HG03521 (cell line): ENCODE measurements at regions not wholly inside any gene's neighbourhood (a gene's known extent, or its start where the extent isn't known, plus 50 kb on each side); places are given as distances from the start of the nearest gene placed in this dataset.
"Not testable (repeated sequence)": the region's sequence is repeated elsewhere in the genome, so short reads cannot be mapped to it uniquely, and the experiment has no call there.

Experiments
- ATAC-seq: cut with Tn5 transposase; IDR thresholded peaks from one replicate; pipeline ENCODE4 v1.9.1; 2021; ENCODE audit warnings: mild to moderate bottlenecking, moderate library complexity; ENCODE audit not compliant: unreplicated experiment

DNA sequence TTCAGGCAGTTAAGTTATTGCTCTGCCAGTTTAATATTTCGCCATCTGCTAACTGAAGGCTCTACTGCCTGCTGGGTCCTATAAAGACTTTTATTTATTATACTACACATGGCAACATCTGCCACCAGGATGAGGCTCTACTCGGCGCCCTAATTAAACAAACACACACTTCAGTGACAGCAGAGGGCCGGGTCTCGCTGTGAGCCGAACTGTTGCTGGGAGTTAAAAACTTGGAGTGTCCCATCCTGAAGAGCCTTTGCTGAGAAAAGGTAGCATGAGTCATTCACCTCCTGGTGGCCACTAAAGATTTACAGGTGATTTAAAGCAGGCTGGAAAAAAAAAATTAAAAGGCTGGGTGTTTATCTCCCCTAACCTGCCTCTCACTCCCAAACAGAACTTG, 183.7 kb downstream of the NPIPA8 start:
- ATAC-seq: not testable (repeated sequence)

DNA sequence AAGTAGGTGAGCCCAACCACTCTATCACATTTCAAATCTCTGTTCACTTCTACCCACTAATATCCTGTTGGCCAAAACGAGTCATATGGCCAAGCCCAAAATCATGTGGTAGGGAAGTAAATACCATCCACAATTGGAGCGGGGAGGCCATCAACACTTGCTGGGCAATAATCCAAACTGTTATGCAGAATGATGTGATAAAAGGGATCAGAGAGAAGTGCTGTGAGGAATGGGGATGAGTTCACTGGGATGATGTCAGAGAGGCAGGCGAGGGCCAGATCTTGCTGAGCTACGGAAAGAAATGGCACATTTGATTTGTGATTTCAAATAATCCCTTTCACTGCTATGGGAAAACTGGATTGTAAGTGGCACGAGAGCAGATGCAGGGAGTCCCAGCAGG, 188.4 kb downstream of the NPIPA8 start:
- not testable (repeated sequence) for ATAC-seq

DNA sequence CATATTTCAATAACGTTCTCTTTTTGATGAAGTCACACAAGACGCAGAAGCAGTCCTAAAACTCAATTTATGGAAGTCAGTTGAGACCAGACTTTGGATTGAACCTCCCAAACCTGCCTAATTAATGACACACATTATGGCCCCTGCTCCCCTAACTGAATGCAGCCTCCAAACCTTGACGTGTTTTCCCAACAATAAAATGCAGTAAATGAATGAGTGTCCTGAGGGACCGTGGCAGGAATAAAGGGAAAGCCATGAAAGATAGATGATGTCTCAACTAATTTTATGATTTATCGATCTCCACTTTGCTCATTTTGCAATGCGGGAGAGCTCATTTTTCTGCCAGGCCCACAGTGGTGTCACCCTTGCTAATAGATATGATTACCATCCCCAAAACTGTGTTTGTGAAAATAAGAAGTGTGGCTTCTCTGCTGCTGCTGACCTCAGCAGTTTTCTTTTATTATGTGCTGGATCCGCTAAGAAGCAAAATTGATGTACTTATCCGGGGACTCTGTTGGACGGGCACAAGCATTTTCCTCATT, 189.9 kb downstream of the NPIPA8 start:
- ATAC-seq: not testable (repeated sequence)

DNA sequence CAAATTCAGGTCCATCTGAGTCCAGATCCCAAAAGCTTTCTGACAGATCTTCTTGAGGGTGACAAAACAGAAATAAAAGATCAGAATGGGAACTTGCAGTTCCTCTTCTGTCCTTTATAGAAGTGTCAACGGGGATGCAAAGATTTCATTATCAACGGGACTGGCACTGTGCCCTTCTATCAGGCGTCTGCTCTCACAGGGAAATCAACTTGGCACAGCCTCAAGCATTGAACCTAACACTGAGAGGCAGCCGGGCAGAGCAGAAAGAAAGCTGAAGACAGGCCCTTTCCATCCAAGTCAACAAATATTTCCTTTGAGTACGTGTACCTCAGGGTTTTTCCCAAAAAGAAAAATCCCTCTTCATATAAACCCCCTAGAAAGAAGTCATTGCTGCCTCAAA, 194.5 kb downstream of the NPIPA8 start:
- ATAC-seq: not testable (repeated sequence)

DNA sequence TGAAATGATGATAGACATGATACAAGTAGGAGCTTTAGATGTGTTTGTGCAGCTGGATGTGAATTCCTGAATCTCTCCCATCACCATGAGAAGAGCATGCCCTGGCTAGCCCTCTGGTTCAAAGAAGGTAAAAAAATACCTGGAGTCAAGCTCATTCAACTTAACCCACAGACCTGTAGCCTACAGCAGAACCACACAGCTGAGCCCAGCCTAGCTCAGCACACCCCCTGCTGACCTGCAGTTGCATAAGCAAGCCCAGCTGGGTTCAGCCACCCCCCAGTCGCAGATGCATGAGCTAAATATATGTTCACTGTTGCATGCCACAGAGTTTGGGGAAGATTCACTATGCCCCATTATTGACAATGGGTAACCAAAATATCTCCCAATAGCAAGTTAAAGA, 200.2 kb downstream of the NPIPA8 start:
- not testable (repeated sequence) for ATAC-seq

DNA sequence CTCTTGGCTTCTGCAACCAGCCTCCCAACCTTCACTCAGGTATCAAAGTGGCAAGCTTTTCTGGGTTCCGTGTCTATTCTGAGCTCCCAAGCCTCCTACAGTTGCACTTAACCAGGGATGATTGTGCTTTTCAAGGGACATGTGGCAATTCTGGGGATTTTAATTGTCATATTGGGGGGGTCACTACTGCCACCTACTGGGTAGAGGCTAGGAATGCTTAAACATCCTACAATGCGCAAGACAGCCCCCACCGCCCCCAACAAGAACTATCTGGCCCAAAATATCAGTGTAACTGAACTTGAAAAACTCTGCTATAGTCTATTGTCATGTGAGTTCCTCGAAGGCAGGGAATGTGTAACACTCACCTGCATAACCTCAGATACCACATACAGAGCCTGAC, 201.5 kb downstream of the NPIPA8 start:
- not testable (repeated sequence) for ATAC-seq

DNA sequence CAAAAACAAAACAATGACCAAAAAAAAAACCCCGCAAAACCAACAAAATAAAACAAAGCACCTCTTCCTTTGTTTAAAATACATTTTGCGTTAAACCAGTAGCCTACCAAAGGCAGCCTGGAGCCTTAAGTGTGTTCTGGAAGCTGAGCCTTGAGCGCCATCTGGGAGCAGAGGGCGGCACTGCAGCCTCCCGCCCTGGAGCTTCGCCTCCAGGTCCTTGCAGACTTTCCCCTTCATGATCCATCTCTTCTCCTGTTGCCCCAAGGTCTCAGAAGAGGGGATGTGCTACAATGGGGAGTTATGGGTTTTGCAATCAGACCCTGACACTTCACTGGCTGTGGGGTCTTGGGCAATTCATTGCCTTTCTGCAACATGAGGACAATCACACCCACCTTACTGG, 204.9 kb downstream of the NPIPA8 start:
- ATAC-seq: not testable (repeated sequence)

DNA sequence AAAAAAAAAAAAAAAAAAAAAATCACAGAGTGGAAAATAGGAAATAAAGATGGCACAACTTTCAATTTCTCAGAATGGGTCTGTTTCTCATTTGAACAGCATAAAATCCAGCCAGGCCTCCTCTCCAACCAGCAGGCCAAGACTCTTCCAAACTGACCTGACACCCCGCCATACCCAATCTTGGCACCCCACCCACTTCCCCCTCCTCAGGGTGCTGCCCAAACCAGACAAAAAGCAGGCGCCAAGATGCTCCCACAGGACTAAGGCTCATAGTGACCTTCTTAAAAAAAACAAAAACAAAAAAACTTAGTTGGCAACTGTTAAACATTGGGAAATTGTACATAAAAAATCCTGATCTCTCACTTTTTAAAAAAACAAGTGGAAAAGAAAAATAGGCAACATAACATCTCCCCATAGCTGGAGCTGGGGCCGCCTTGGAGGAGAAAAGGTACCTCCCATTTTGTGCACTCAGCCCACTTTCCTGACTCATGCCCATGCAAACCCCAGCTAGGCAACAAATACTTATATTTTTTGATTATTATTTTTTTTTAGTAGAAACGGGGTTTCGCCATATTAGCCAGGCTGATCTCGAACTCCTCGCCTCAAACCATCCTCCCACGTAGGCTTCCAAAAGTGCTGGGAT, 205.9 kb downstream of the NPIPA8 start:
- not testable (repeated sequence) for ATAC-seq

DNA sequence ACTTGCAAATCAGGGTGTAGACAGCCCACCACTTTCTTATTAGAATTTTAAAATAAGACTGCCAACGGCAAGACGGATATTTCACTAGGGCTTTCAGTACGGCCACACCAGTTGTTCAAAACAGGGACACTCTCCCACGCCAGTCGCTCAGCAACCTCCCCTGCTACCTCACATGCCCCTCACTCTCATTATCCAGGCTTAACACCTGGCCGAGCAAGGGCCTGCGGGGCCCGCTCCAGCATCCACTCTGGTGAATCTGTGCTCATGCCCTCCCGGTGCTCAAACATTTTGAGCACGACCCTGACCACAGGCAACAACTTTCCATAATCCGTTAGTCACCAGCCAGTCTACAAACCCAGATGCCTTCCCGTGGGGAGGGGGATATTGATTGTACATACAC, 209.5 kb downstream of the NPIPA8 start:
- ATAC-seq: not testable (repeated sequence)

DNA sequence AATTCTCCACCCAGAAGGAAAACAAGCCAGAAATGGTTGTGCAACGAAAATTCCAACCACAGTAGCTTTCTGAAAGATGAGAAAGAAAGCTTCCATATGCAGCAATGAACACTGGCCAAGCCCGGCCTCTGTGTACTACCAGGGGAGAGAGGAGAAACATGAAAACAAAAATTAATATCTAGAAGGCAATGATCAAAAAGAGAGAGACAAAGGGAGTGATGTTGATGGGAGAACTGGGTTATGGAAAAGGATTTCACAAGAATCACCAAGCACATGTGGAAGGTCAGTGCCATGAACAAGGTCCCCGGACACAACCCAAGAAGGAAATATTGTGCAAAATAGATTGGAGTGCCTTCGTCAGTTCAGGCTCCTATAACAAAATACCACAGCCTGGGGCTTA, 217.4 kb downstream of the NPIPA8 start:
- ATAC-seq: not testable (repeated sequence)

DNA sequence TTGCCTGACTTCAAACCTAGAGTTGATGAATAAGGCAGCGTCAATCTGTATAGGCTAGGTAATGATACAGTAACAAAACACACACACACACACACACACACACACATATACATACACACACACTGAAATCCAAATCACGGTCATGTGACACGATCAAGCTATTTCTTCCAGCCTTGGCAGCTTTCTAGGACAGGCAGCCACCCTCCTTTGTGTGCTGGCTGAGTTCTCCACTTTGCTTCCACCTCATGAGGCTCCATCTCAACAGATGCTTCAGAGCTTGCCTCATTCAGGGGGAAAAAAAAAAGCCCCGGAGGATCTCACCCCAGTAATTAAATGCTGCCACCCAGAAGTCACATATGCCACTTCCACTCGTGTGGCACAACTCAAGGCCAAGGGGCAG, 217.9 kb downstream of the NPIPA8 start:
- ATAC-seq: not testable (repeated sequence)

DNA sequence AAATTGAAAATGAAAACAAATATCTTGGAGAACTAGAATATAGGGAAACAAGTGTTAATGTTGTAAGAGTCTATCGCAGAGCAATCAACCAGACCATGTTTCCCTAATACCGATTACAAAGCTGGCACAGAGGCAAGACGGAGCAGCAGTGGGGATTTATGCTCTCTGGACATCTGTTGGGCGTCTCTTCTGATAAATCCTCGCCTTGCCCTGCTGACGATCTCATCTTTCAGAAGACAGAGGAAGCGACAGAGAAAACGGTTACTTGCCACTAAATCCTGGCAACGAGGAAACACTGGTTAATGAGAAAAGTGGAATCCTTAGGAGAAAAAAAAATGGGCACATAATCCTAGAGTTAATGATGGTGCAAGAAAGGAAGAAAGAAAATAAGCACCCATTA, 218.5 kb downstream of the NPIPA8 start:
- not testable (repeated sequence) for ATAC-seq

DNA sequence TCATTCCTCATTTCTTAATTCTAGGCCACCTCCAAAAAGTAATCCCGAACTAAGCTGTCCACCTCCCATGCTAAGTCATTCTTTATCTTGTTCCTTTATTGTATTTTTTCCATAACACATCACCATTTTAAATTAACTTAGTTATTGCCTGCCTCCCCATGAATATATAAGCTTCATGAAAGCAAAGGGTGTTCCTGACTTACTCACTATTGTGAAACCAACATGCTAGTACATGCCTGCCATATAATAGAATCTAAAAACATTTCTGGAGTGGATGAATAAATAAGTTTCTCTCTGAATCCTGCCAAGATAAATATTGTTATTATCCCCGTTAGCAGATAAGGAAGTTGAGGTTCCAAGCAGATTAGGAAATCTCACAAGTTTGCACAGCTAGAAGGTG, 232.1 kb downstream of the NPIPA8 start:
- not testable (repeated sequence) for ATAC-seq

DNA sequence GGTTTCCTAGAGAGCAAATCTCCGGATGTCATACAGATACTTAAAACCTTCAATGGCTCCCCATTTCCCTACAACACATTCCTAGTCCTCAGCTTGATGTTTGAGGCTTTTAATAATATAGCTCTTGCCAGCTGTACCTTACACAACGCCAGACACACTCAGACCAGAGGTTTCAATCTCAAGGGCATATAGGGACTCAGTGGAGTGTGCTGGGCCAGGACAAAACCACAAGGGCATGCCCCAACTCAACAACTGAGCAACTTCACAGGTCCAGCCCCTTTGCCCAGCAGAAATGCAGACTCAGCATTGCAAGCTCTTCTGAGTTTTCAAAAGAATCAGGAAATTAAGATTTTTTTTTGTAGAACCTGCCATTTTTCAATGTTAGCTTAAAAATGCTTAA, 235.5 kb downstream of the NPIPA8 start:
- ATAC-seq: not testable (repeated sequence)

DNA sequence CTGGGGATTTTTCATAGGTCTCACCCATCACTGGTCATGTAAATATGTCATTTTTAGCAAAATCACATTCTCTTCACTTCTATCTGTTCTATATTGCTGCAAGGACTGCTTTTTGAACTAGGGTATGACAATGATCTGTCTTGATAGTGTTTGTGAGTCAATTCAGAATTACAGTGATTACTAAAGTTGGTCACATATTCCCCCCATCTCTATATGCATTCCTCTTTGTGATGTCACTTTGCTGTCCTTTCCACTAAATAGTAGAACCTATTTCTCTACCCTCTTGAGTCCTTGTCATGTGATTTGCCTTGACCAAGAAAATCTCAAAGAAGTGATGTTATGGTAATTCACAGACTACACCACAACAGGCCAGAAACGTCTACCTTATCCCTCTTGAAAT, 243.9 kb downstream of the NPIPA8 start:
- not testable (repeated sequence) for ATAC-seq

DNA sequence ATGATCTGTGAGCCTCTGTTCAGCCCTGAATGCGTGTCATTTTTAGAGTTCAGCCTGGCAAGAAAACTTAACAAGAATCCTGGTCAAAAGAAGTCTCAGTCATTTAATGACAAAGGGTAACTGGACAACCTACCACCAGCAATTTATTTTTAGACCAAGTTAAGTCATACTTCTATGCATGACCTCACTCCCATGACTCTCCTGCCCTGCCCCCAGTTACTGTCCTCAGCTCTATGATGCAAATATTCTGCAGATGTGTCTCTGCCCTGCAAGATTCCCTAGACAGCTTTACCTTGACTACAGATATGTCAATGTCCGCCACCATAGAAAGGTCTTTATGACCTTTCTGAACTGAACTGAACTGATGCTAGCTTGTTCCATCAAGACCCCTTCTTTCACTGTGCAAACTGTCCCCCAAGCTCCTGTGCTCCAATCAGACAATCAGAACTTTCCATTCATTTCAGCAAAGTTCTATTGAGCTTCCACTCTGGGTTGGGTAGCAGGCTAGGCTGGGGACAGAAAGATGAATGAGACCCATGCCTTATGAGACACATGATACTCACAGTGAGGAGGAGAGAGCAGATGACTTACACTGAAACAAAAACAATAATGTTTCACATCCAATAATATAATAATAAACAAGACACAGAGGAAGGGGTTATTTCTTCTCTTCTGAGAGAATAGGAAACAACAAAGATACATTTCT, 255.7 kb downstream of the NPIPA8 start:
- ATAC-seq: not testable (repeated sequence)

DNA sequence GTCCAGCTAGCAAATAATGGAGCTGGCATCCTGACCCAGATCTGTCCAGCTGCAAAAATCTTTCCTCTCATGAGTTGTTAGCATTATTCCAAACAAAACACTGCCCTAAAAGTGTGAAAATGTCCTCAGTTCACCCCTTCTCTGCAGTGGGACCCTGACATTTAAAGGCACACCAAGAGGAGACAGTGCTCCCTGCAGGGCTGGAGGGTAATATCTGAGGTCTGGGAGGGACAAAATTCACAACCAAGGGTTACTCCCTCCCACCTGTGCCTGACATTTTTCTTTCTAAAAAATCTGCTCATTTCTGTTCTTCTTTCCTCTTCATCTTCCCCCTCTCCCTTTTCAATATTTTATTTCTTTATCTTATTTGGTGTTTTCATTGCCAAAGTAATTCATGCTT, 258.6 kb downstream of the NPIPA8 start:
- not testable (repeated sequence) for ATAC-seq

DNA sequence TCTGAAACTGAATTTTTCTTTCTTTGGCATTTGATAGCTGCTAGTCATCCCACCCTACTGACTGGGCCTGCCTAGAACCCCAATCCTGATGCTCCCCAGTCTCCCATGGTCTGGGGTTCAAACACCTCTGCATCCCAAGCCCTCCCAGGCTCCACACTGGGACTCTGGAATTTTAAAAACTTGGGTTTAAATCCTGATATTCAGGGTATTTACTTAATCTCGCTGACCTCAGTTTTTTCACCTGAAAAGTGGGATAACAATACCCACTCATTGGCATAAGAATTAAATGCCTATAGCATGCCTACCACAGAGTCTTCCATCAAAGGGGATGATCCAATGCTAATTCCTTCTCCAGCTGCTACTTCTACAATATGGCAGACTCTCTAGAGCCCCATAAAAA, 264.4 kb downstream of the NPIPA8 start:
- ATAC-seq: no peak

DNA sequence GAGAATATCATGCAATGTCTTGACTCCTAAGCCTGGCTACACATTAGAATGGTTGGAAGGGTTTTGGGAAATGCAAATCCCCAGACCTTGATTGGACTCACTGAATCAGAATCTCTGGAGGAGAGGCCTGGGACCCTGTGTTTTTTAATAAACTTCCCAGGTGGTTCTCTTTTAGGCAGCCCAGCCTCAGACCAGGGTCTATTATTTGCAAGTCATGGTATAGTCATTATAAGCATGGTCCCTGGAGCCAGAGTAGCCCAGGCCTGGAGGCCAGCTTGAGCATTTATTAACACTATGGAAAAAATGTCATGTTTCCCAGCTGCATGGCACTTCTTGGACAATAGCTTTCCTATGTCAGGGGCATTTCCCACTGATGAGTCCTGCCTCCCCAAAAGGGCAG, 266.9 kb downstream of the NPIPA8 start:
- no peak for ATAC-seq

DNA sequence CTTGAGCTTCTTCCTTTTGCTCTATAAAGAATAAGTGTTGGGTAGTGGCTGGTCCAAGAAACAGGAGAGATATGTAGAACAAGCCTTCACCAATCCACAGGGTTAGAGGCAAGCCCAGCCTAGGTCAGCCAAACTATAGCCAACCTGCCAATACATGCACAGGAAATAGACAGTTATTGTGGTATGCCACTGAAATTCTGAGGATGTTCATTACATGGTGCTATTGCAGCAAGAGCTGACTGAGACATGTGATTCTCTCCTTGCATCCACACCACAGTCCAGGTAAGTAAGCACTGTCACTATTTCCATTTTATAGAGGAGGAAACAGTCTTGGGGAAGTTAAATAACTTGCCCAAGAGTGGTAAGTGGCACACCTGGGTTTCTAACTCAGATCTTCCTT, 268.1 kb downstream of the NPIPA8 start:
- ATAC-seq: no peak

DNA sequence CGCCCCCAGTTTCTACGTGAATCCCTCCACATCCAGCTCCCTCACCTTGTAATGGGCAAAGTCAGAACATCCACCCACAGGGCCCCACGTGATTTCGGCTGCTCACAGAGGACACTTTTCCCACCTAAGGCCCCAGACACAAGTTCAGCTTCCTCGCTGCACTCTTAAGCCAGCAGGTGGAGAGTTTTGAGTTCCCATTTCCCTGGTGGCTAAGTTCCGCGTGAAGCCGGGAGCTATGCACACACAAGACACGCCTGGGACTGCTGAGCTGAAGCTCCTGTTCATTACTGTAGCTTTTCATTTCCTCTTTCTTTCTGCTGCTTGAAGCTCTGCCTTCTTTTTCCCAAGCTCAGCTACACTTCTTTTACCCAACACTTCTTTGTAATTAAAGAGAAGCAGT, 273.8 kb downstream of the NPIPA8 start:
- no peak for ATAC-seq

DNA sequence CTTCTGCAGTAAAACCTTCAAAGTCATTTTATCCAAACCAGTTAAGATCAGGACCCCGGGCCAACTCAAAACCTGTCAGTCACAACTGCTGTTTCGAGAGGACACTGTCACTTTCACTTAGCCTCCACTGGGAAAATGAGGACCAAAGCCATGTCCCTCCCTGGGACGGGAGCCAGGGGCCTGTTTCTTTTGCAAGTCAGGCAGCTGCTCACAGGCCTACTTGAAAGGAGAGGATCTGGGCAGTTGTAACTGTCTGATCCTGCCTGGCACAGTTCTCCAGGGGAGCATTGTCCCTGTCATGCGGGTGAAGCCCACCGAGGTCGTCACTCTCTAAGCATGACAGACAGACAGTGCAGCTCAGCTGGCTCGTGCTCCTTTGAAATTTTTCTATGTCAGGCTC, 276.2 kb downstream of the NPIPA8 start:
- ATAC-seq: no peak
